CD4-positive, alpha-beta memory T cell (primary cell): ENCODE measurements at regions not wholly inside any gene's neighbourhood (a gene's known extent, or its start where the extent isn't known, plus 50 kb on each side); places are given as distances from the start of the nearest gene placed in this dataset.

ENCODE experiments used
- CTCF ChIA-PET: fragments of 350-600 bp; sonication (Branson Sonifier 250); formaldehyde crosslinking; loops from one replicate; lab custom pipeline; 2021; ENCODE audit warnings: inconsistent platforms; ENCODE audit not compliant: partially characterized antibody; lab: Charles Lee
- POLR2A ChIA-PET: fragments of 350-600 bp; sonication (Branson Sonifier 250); formaldehyde crosslinking; loops from one replicate; lab custom pipeline; 2021; ENCODE audit not compliant: partially characterized antibody; lab: Charles Lee
- DNase-seq, 5 donors: peaks; one replicate each; pipeline versions ENCODE4 v3.0.0 to v3.0.0-alpha.2; 2020 to 2022; ENCODE audit warnings: mixed read lengths in 1 of 5
- H3K27ac ChIP-seq: one replicate; pipeline ENCODE4 v1.7.0; 2013; ENCODE audit warnings: low read depth, low read length
- H3K27me3 ChIP-seq: 2 replicates; pipeline ENCODE4 v1.7.0; 2013; ENCODE audit warnings: mild to moderate bottlenecking, low read length, moderate library complexity; ENCODE audit not compliant: insufficient read depth
- H3K36me3 ChIP-seq: 2 replicates; pipeline ENCODE4 v1.7.0; 2013; ENCODE audit warnings: mild to moderate bottlenecking, low read length, moderate library complexity; ENCODE audit not compliant: insufficient read depth
- H3K4me1 ChIP-seq: 2 replicates; pipeline ENCODE4 v1.7.0; 2013; ENCODE audit warnings: mild to moderate bottlenecking, low read length, moderate library complexity; ENCODE audit not compliant: insufficient read depth
- H3K4me3 ChIP-seq, 2 donors: one replicate each; pipeline ENCODE4 v1.7.0; 2013; ENCODE audit warnings: low read length in 2 of 2, mild to moderate bottlenecking in 1 of 2
- H3K9me3 ChIP-seq, 2 donors: one replicate each; pipeline ENCODE4 v1.7.0; 2013; ENCODE audit warnings: low read length in 2 of 2, control low read depth in 1 of 2; ENCODE audit not compliant: control insufficient read depth in 1 of 2
- H3K27ac Mint-ChIP-seq, 7 donors: one replicate each; pipeline ENCODE4 v1.8.0; 2020 to 2021; ENCODE audit warnings: mixed read lengths in 7 of 7, mild to moderate bottlenecking in 6 of 7, inconsistent platforms in 3 of 7, moderate library complexity in 3 of 7
- H3K27me3 Mint-ChIP-seq, 2 donors: one replicate each; pipeline ENCODE4 v1.8.0; 2020 to 2021; ENCODE audit warnings: mixed read lengths in 2 of 2
- H3K36me3 Mint-ChIP-seq, 2 donors: one replicate each; pipeline ENCODE4 v1.8.0; 2020 to 2021; ENCODE audit warnings: mixed read lengths in 2 of 2, inconsistent platforms in 1 of 2, mild to moderate bottlenecking in 1 of 2
- H3K4me1 Mint-ChIP-seq, 4 donors: one replicate each; pipeline ENCODE4 v1.8.0; 2020 to 2021; ENCODE audit warnings: mixed read lengths in 4 of 4, mild to moderate bottlenecking in 1 of 4
- H3K4me3 Mint-ChIP-seq, 8 donors: one replicate each; pipeline ENCODE4 v1.8.0; 2020 to 2021; ENCODE audit warnings: mixed read lengths in 8 of 8, mild to moderate bottlenecking in 7 of 8, moderate library complexity in 6 of 8, inconsistent platforms in 3 of 8
- H3K9me3 Mint-ChIP-seq, 8 donors: one replicate each; pipeline ENCODE4 v1.8.0; 2020 to 2021; ENCODE audit warnings: mixed read lengths in 8 of 8, mild to moderate bottlenecking in 5 of 8, inconsistent platforms in 3 of 8, moderate library complexity in 1 of 8
- intact Hi-C: fragments of 100-400 bp; cut with micrococcal nuclease; formaldehyde crosslinking; loops from one replicate; pipeline ENCODE4 v1.15.1; 2023

DNA sequence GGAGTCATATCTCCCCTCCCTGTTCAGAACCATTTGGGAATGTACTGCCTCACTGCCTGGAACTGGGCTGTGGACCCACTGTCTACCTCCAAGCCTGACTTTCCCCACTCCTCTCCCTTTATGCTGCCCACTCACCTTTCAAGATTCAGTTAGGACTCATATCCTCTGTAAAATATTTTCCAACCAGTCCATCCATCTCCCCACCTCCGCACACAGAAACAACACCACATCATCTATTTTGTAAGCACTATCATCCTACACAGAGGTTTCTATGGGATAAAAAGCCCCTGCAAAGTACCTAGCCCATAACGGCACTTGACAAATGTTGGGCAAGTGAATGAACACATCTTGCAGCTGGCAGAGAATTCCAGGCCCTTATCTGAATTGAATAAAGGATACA, 250.8 kb downstream of the ANAPC1 start:
- intact Hi-C loops, result no loop called here
- peaks cover 3 to 18% of the 10 kb centered on the region in 2 donors for H3K27me3 Mint-ChIP-seq
- peaks cover 2 to 7% (median 4%) of the 10 kb centered on the region in 4 donors for H3K4me1 Mint-ChIP-seq
- H3K4me3 Mint-ChIP-seq, result no peak overlapping the region
- peaks cover 3 to 6% of the 10 kb centered on the region in 2 donors for H3K36me3 Mint-ChIP-seq
- no peaks in the 10 kb centered on the region for H3K27me3 ChIP-seq
- POLR2A ChIA-PET, result no interaction called here
- peak overlapping the region in 1 of 7 donors; percentile 13 for H3K27ac Mint-ChIP-seq
- no peak overlapping the region for H3K27ac ChIP-seq
- no peak overlapping the region for H3K4me3 ChIP-seq
- no peak for DNase-seq
- no peaks in the 10 kb centered on the region for H3K36me3 ChIP-seq
- peaks cover 10% of the 10 kb centered on the region for H3K4me1 ChIP-seq
- H3K9me3 ChIP-seq, result no peaks in the 10 kb centered on the region
- H3K9me3 Mint-ChIP-seq, result peaks cover 7 to 36% (median 26%) of the 10 kb centered on the region in 8 donors
- CTCF ChIA-PET, result no interaction called here

DNA sequence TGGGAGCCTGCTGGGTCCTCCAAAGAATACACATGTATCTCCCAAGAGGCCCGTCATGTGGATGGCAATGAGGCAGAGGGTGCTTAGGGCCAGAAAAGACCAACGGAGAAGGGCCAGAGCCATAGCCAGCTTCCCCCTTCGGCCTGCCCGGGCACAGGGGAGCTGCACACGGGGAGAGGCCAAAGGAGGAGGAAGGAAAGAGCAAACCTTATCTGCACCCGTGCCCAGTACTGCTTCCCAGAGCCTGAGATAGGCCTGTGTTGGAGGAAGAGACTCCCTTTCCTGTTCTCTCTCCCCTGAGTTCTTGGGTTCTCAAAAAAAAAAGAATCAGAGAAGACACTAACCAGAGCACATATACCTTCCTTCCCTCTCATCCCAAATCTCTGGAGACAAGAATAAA, 250.3 kb downstream of the ANAPC1 start:
- H3K27me3 ChIP-seq, result no peaks in the 10 kb centered on the region
- Mint-ChIP-seq H3K4me3 (no peak overlapping the region), H3K9me3 (peaks cover 4 to 35% (median 24%) of the 10 kb centered on the region in 8 donors), H3K36me3 (peaks cover 3 to 6% of the 10 kb centered on the region in 2 donors), H3K27ac (no peak overlapping the region), H3K4me1 (peaks cover 2 to 7% (median 4%) of the 10 kb centered on the region in 4 donors), H3K27me3 (peaks cover 3 to 18% of the 10 kb centered on the region in 2 donors)
- peaks cover 10% of the 10 kb centered on the region for H3K4me1 ChIP-seq
- no peak overlapping the region for H3K4me3 ChIP-seq
- ChIA-PET POLR2A (no interaction called here), CTCF (no interaction called here)
- H3K27ac ChIP-seq, result no peak overlapping the region
- no peaks in the 10 kb centered on the region for H3K36me3 ChIP-seq
- DNase-seq, result no peak
- intact Hi-C loops, result no loop called here
- no peaks in the 10 kb centered on the region for H3K9me3 ChIP-seq

DNA sequence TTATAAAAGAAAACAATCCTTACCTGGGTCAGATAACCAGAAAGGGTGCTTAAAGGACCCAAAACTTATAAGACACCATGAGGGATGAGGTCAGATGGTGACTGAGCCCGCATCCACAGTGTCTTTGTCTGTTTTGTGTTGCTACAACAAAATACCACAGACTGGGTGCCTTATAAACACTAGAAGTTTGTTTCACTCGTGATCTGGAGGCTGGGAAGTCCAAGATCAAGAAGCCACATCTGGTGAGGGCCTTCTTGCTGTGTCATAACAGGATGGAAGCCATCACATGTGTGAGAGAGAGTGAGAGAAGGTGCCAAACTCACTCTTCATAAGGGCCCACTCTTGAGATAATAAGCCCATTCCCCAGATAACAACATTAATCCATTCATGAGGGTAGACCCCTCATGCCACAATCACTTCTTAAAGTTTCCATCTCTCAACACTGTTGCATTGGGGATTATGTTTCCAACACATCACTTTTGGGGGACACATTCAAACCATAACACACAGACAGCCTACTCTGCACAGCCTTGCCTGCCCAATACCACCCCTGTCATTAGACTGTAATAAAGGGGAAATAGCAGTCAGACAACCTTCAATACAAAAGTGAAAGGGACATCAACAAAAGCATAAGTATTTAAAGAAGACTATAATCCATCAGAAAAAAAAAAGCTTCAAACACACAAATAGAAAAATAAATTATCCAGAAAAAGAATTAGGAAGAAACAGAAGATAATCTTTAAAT, 249.8 kb downstream of the ANAPC1 start:
- Mint-ChIP-seq H3K27ac (no peak overlapping the region), H3K36me3 (peaks cover 3 to 6% of the 10 kb centered on the region in 2 donors), H3K27me3 (peaks cover 2 to 18% of the 10 kb centered on the region in 2 donors), H3K4me3 (no peak overlapping the region), H3K4me1 (peaks cover 2 to 7% (median 4%) of the 10 kb centered on the region in 4 donors), H3K9me3 (peaks cover 0 to 35% (median 19%) of the 10 kb centered on the region in 8 donors)
- DNase-seq, result no peak
- no peaks in the 10 kb centered on the region for H3K36me3 ChIP-seq
- H3K27ac ChIP-seq, result no peak overlapping the region
- H3K9me3 ChIP-seq, result no peaks in the 10 kb centered on the region
- intact Hi-C loops, result no loop called here
- CTCF ChIA-PET, result no interaction called here
- H3K27me3 ChIP-seq, result no peaks in the 10 kb centered on the region
- peaks cover 10% of the 10 kb centered on the region for H3K4me1 ChIP-seq
- H3K4me3 ChIP-seq, result no peak overlapping the region
- POLR2A ChIA-PET, result no interaction called here

DNA sequence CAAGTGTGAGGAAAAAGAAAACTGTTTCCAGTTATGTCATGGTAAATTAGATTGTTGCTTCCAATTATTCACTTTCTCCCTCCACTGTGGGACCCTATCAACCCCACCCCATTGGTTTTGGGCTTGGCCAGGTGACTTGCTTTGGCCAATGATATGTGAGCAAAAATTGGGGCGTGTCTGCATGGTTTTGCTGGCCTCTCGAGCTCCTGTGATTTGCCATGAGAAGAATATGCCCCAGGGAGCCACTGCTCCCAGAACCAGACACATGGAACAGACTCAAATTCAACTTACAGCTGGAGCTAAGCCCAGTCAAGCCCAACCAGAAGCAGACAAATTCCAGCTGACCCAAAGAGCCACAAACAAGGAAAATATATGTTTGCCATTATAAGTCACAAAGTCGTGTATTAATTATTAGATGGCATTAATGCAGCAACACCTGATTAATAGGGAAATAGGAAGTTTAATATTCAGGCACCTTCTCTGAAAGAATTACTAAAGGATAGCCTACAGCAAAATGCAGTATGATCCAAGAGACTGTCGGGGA, 248.9 kb downstream of the ANAPC1 start:
- H3K4me3 ChIP-seq, result no peak overlapping the region
- no peak overlapping the region for H3K27ac Mint-ChIP-seq
- peaks cover 2 to 18% of the 10 kb centered on the region in 2 donors for H3K27me3 Mint-ChIP-seq
- H3K4me1 ChIP-seq, result peaks cover 10% of the 10 kb centered on the region
- peaks cover 2 to 7% (median 4%) of the 10 kb centered on the region in 4 donors for H3K4me1 Mint-ChIP-seq
- no peaks in the 10 kb centered on the region for H3K9me3 ChIP-seq
- ChIA-PET POLR2A (no interaction called here), CTCF (no interaction called here)
- peaks cover 0 to 41% (median 11%) of the 10 kb centered on the region in 8 donors for H3K9me3 Mint-ChIP-seq
- no peak overlapping the region for H3K4me3 Mint-ChIP-seq
- DNase-seq, result no peak
- no peaks in the 10 kb centered on the region for H3K36me3 ChIP-seq
- H3K27me3 ChIP-seq, result no peaks in the 10 kb centered on the region
- H3K27ac ChIP-seq, result no peak overlapping the region
- H3K36me3 Mint-ChIP-seq, result peaks cover 1 to 3% of the 10 kb centered on the region in 2 donors
- intact Hi-C loops, result no loop called here

DNA sequence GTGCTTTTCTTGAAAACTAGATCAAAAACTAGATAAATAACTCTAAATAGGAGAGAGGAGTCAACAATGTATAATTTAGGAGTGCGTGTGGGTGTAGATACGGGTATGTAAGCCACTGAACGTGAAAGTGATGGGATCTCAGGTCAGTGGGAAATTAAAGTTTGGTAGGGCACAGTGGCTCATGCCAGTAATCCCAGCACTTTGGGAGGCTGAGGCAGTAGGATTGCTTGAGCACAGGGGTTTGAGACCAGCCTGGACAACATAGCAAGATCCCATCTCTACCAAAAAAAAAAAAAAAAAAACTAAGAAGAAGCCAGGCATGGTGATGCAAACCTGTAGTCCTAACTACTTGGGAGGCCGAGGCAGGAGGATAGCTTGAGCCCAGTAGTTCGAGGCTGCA, 247.1 kb downstream of the ANAPC1 start:
- ChIA-PET CTCF (no interaction called here), POLR2A (no interaction called here)
- Histone ChIP-seq H3K4me3 (no peak overlapping the region), H3K27ac (no peak overlapping the region), H3K36me3 (no peaks in the 10 kb centered on the region), H3K4me1 (peaks cover 10% of the 10 kb centered on the region), H3K9me3 (no peaks in the 10 kb centered on the region), H3K27me3 (no peaks in the 10 kb centered on the region)
- DNase-seq, result no peak
- Mint-ChIP-seq H3K36me3 (peaks cover 1 to 3% of the 10 kb centered on the region in 2 donors), H3K4me3 (no peak overlapping the region), H3K27me3 (peaks cover 3 to 19% of the 10 kb centered on the region in 2 donors), H3K27ac (no peak overlapping the region), H3K9me3 (peaks cover 0 to 30% (median 8%) of the 10 kb centered on the region in 8 donors), H3K4me1 (peaks cover 2 to 7% (median 4%) of the 10 kb centered on the region in 4 donors)
- intact Hi-C loops, result no loop called here

DNA sequence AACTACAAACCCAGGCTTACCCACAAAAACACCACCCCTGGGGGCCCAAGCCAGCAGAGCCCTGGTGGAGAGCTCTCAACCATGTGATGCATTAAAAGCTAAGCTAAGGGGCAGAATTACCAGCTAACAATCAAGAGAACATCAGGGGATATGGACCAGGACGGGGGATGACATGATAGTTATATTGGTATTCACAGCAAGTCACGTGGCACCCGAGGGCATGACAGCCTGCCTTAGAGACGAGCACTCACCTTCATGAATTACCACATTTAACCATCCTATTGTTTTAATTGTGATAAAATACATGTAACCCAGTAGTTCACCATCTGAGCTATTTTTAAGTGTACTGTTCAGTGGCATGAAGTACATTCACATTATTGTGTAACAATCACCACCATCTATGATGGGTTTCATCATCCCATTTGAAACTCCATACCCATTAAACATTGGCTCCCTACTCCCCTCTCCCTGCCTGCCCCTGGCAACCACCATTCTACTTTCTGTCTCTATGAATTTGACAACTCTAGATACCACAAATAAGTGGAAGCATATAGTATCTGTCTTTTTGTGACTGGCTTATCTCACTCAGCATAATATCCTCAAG, 245.6 kb downstream of the ANAPC1 start:
- Histone ChIP-seq H3K4me3 (no peak overlapping the region), H3K4me1 (no peaks in the 10 kb centered on the region), H3K27ac (no peak overlapping the region), H3K27me3 (no peaks in the 10 kb centered on the region), H3K36me3 (no peaks in the 10 kb centered on the region), H3K9me3 (no peaks in the 10 kb centered on the region)
- intact Hi-C loops, result no loop called here
- ChIA-PET CTCF (no interaction called here), POLR2A (no interaction called here)
- no peak for DNase-seq
- H3K27me3 Mint-ChIP-seq, result peaks cover 1 to 13% of the 10 kb centered on the region in 2 donors
- peaks cover 0 to 2% (median under 1%) of the 10 kb centered on the region in 4 donors for H3K4me1 Mint-ChIP-seq
- no peak overlapping the region for H3K4me3 Mint-ChIP-seq
- H3K27ac Mint-ChIP-seq, result no peak overlapping the region
- peaks cover 1 to 3% of the 10 kb centered on the region in 2 donors for H3K36me3 Mint-ChIP-seq
- H3K9me3 Mint-ChIP-seq, result peaks cover 0 to 30% (median 8%) of the 10 kb centered on the region in 8 donors

DNA sequence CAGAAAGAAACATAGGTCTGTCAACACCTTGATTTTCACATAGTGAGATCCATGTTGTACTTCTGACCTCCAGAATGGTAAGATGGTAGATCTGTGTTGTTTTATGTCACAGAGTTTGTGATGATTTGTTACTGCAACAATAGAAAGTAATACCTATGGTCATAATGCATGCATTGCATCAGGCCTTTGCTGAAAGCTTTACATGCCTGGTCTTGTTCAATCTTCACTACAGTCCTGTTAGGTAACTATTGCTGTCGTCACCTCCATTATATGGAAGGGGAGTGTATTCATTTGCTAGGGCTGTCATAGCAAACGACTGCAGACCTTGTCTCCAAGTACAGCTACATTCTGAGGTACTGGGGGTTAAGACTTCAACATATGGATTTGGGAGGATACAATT, 243.5 kb downstream of the ANAPC1 start:
- Mint-ChIP-seq H3K27ac (no peak overlapping the region), H3K9me3 (peaks cover 0 to 40% (median 8%) of the 10 kb centered on the region in 8 donors), H3K4me3 (no peak overlapping the region), H3K36me3 (peaks cover 1 to 3% of the 10 kb centered on the region in 2 donors), H3K4me1 (no peaks in the 10 kb centered on the region), H3K27me3 (peaks cover 1 to 10% of the 10 kb centered on the region in 2 donors)
- no peak overlapping the region for H3K27ac ChIP-seq
- ChIA-PET CTCF (no interaction called here), POLR2A (no interaction called here)
- DNase-seq, result no peak
- H3K4me1 ChIP-seq, result no peaks in the 10 kb centered on the region
- H3K9me3 ChIP-seq, result no peaks in the 10 kb centered on the region
- no peaks in the 10 kb centered on the region for H3K27me3 ChIP-seq
- no peak overlapping the region for H3K4me3 ChIP-seq
- intact Hi-C loops, result no loop called here
- H3K36me3 ChIP-seq, result no peaks in the 10 kb centered on the region
